WTC11 (cell line): ENCODE measurements at regions not wholly inside any gene's neighbourhood (a gene's known extent, or its start where the extent isn't known, plus 50 kb on each side); places are given as distances from the start of the nearest gene placed in this dataset.

ENCODE experiments used
- ATAC-seq: fragments of 200-7000 bp; cut with Tn5 transposase; 2 replicates; pipeline ENCODE4 v1.10.0; 2021; ENCODE audit warnings: mild to moderate bottlenecking, moderate library complexity
- CTCF ChIA-PET: fragments of 300-600 bp; sonication (Branson Sonifier 250); formaldehyde crosslinking; loops from one replicate; lab custom pipeline; 2021; ENCODE audit warnings: antibody characterized with exemption; lab: Charles Lee
- POLR2A ChIA-PET: fragments of 350-600 bp; sonication (Branson Sonifier 250); formaldehyde crosslinking; loops from one replicate; lab custom pipeline; 2021; ENCODE audit warnings: antibody characterized with exemption; lab: Charles Lee
- DNase-seq: peaks from one replicate; pipeline ENCODE4 v3.0.0; 2021; ENCODE audit warnings: low spot score
- H3K27ac Mint-ChIP-seq: 2 replicates; pipeline ENCODE4 v1.8.0; 2021; ENCODE audit warnings: mixed read lengths
- H3K27me3 Mint-ChIP-seq: 2 replicates; pipeline ENCODE4 v1.8.0; 2021; ENCODE audit warnings: low read depth, mild to moderate bottlenecking, moderate library complexity, mixed read lengths
- H3K36me3 Mint-ChIP-seq: 2 replicates; pipeline ENCODE4 v1.8.0; 2021; ENCODE audit warnings: mixed read lengths
- H3K4me1 Mint-ChIP-seq: 2 replicates; pipeline ENCODE4 v1.8.0; 2022; ENCODE audit warnings: mixed read lengths
- H3K4me3 Mint-ChIP-seq: 2 replicates; pipeline ENCODE4 v1.8.0; 2021; ENCODE audit warnings: mild to moderate bottlenecking, moderate library complexity, mixed read lengths
- H3K9me3 Mint-ChIP-seq: 2 replicates; pipeline ENCODE4 v1.8.0; 2021; ENCODE audit warnings: mixed read lengths
- ATF6 ChIP-seq: sonication (generic); formaldehyde crosslinking; IDR thresholded peaks from 2 replicates; pipeline ENCODE4 v1.8.1; 2023; ENCODE audit warnings: mild to moderate bottlenecking, missing genetic modification reagents
- GABPB1 ChIP-seq: sonication (generic); formaldehyde crosslinking; IDR thresholded peaks from 2 replicates; pipeline ENCODE4 v1.8.1; 2023; ENCODE audit warnings: mild to moderate bottlenecking, missing genetic modification reagents
- GRHL2 ChIP-seq: fragments of 250-450 bp; sonication (Bioruptor Pico); IDR thresholded peaks from 2 replicates; pipeline ENCODE4 v1.8.0; 2022; ENCODE audit warnings: mild to moderate bottlenecking, moderate library complexity; ENCODE audit not compliant: insufficient replicate concordance, severe bottlenecking
- HMGA2 ChIP-seq: fragments of 250-450 bp; sonication (Bioruptor Pico); IDR thresholded peaks from 2 replicates; pipeline ENCODE4 v1.4.0; 2021; ENCODE audit warnings: mild to moderate bottlenecking, moderate library complexity
- HMGXB4 ChIP-seq: sonication (generic); formaldehyde crosslinking; IDR thresholded peaks from 2 replicates; pipeline ENCODE4 v1.8.1; 2023; ENCODE audit warnings: mild to moderate bottlenecking, moderate library complexity, missing genetic modification reagents
- JUN ChIP-seq: sonication (generic); formaldehyde crosslinking; IDR thresholded peaks from 2 replicates; pipeline ENCODE4 v1.8.0; 2023; ENCODE audit warnings: mild to moderate bottlenecking, missing genetic modification reagents
- MLX ChIP-seq: sonication (generic); formaldehyde crosslinking; IDR thresholded peaks from 2 replicates; pipeline ENCODE4 v1.8.1; 2023; ENCODE audit warnings: mild to moderate bottlenecking, missing genetic modification reagents, moderate library complexity
- MXD4 ChIP-seq: fragments of 250-450 bp; sonication (Bioruptor Pico); IDR thresholded peaks from 2 replicates; pipeline ENCODE4 v1.8.0; 2021; ENCODE audit warnings: mild to moderate bottlenecking, moderate library complexity, borderline replicate concordance
- MYBL2 ChIP-seq: sonication (generic); formaldehyde crosslinking; IDR thresholded peaks from 2 replicates; pipeline ENCODE4 v1.8.1; 2023; ENCODE audit warnings: mild to moderate bottlenecking, moderate library complexity, missing genetic modification reagents
- NFE2L1 ChIP-seq: sonication (generic); formaldehyde crosslinking; IDR thresholded peaks from 2 replicates; pipeline ENCODE4 v1.8.1; 2023; ENCODE audit warnings: missing genetic modification reagents
- NFYB ChIP-seq: sonication (generic); formaldehyde crosslinking; conservative IDR thresholded peaks from 2 replicates; pipeline ENCODE4 v1.8.0; 2022; ENCODE audit warnings: low read depth, missing genetic modification reagents
- NR2C2 ChIP-seq: sonication (generic); formaldehyde crosslinking; IDR thresholded peaks from 2 replicates; pipeline ENCODE4 v1.8.0; 2022; ENCODE audit warnings: mild to moderate bottlenecking, missing genetic modification reagents
- RELA ChIP-seq: sonication (generic); formaldehyde crosslinking; IDR thresholded peaks from 2 replicates; pipeline ENCODE4 v1.8.1; 2022; ENCODE audit warnings: missing genetic modification reagents, mild to moderate bottlenecking, borderline replicate concordance
- SMAD4 ChIP-seq: sonication (generic); formaldehyde crosslinking; IDR thresholded peaks from 2 replicates; pipeline ENCODE4 v1.8.0; 2022; ENCODE audit warnings: mild to moderate bottlenecking, missing genetic modification reagents
- STAT6 ChIP-seq: sonication (generic); formaldehyde crosslinking; conservative IDR thresholded peaks from 2 replicates; pipeline ENCODE4 v1.8.1; 2023; ENCODE audit warnings: mild to moderate bottlenecking, low read depth, missing genetic modification reagents, moderate library complexity
- ZNF121 ChIP-seq: sonication (generic); formaldehyde crosslinking; IDR thresholded peaks from 2 replicates; pipeline ENCODE4 v1.8.0; 2023; ENCODE audit warnings: missing genetic modification reagents
- ZNF219 ChIP-seq: sonication (generic); formaldehyde crosslinking; IDR thresholded peaks from 2 replicates; pipeline ENCODE4 v1.8.0; 2023; ENCODE audit warnings: missing genetic modification reagents, mild to moderate bottlenecking, borderline replicate concordance
- ZNF263 ChIP-seq: sonication (generic); formaldehyde crosslinking; IDR thresholded peaks from 2 replicates; pipeline ENCODE4 v1.8.1; 2022; ENCODE audit warnings: low read depth, mild to moderate bottlenecking, moderate library complexity, missing genetic modification reagents
- ZNF396 ChIP-seq: fragments of 250-450 bp; sonication (Bioruptor Pico); IDR thresholded peaks from 2 replicates; pipeline ENCODE4 v1.8.0; 2021; ENCODE audit warnings: mild to moderate bottlenecking, moderate library complexity, borderline replicate concordance
- ZNF423 ChIP-seq: fragments of 250-450 bp; sonication (Bioruptor Pico); IDR thresholded peaks from 2 replicates; pipeline ENCODE4 v2.1.2; 2022; ENCODE audit warnings: mild to moderate bottlenecking, moderate library complexity
- ZNF671 ChIP-seq: fragments of 250-450 bp; sonication (Bioruptor Pico); IDR thresholded peaks from 2 replicates; pipeline ENCODE4 v1.8.0; 2021; ENCODE audit warnings: mild to moderate bottlenecking

GRCh38 chr11:92473736-92474135 lies 249.1 kb downstream of the FAT3 start (continued):
- TF ChIP-seq HMGA2 (CRISPR knock-in tag) (no peak), HMGXB4 (CRISPR knock-in tag) (no peak), GRHL2 (CRISPR knock-in tag) (no peak), MLX (CRISPR knock-in tag) (no peak), NFE2L1 (no peak), ZNF219 (CRISPR knock-in tag) (no peak)

GRCh38 chr11:92475316-92475715 lies 250.7 kb downstream of the FAT3 start:
- Mint-ChIP-seq H3K9me3 (no peaks in the 10 kb centered on the region), H3K36me3 (no peaks in the 10 kb centered on the region), H3K4me1 (peaks cover 12% of the 10 kb centered on the region), H3K27me3 (no peaks in the 10 kb centered on the region), H3K4me3 (no peak overlapping the region), H3K27ac (no peak overlapping the region)
- ChIA-PET CTCF (interaction anchor here (0.5 kb wide), 1 partner anchor 78 kb away, joined by 3 read pairs; no protein-coding TSS in a partner anchor), POLR2A (no interaction called here)
- TF ChIP-seq NR2C2 (CRISPR knock-in tag), result no peak
- TF ChIP-seq JUN (CRISPR knock-in tag), result no peak
- no peak for TF ChIP-seq ATF6 (CRISPR knock-in tag)
- no peak for TF ChIP-seq MXD4 (CRISPR knock-in tag)
- TF ChIP-seq ZNF121 (CRISPR knock-in tag), result no peak
- no peak for TF ChIP-seq ZNF423
- TF ChIP-seq ZNF671, result no peak
- TF ChIP-seq RELA (CRISPR knock-in tag), result no peak
- TF ChIP-seq NFYB (CRISPR knock-in tag), result no peak
- no peak for TF ChIP-seq SMAD4 (CRISPR knock-in tag)
- no peak for TF ChIP-seq HMGXB4 (CRISPR knock-in tag)
- ATAC-seq (no peak), DNase-seq (no peak)

- H3K27me3 Mint-ChIP-seq, result no peaks in the 10 kb centered on the region
- no peak for TF ChIP-seq MYBL2 (CRISPR knock-in tag)
- TF ChIP-seq STAT6 (CRISPR knock-in tag), result no peak
- TF ChIP-seq HMGA2 (CRISPR knock-in tag), result no peak
- no peak for TF ChIP-seq ZNF263 (CRISPR knock-in tag)
- TF ChIP-seq ZNF396 (CRISPR knock-in tag), result no peak
- no peak for TF ChIP-seq GABPB1 (CRISPR knock-in tag)
- ATAC-seq, result no peak
- ChIA-PET POLR2A (no interaction called here), CTCF (no interaction called here)
- H3K36me3 Mint-ChIP-seq, result no peaks in the 10 kb centered on the region
- H3K27ac Mint-ChIP-seq, result 0 out of 2 replicates have a peak overlapping the region, but pooled peaks have one; percentile 14
- no peak for DNase-seq
- H3K4me1 Mint-ChIP-seq, result peaks cover 12% of the 10 kb centered on the region
- no peaks in the 10 kb centered on the region for H3K9me3 Mint-ChIP-seq
- H3K4me3 Mint-ChIP-seq, result no peak overlapping the region
Observed at GRCh38 chr11:92475819-92476218, 251.2 kb downstream of the FAT3 start.
